ENCODE measurements at regions not wholly inside any gene's neighbourhood (a gene's known extent, or its start where the extent isn't known, plus 50 kb on each side); places are given as distances from the start of the nearest gene placed in this dataset.

DNA sequence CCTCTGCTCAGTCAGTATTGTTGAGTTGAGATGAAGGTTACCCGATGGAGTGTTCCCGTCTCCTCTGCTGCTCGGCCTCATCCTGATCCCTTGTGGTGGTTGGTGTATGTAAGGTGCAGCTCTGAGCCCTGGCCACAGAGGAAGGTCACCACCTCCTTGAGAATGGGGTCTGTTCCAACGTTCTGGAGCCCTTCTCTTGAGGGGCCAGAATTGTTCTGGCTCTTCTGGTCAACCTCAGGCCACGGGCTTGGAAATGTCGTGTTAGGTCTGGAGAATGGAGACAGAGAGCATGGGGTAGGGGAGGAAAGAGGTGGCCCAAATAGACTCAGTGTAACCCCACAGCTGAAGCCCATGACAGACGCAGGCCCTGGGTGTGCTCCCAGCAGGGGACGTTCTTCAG lies 62.3 kb upstream of the ETV3 start:
- TF ChIP-seq, protein P1, sequence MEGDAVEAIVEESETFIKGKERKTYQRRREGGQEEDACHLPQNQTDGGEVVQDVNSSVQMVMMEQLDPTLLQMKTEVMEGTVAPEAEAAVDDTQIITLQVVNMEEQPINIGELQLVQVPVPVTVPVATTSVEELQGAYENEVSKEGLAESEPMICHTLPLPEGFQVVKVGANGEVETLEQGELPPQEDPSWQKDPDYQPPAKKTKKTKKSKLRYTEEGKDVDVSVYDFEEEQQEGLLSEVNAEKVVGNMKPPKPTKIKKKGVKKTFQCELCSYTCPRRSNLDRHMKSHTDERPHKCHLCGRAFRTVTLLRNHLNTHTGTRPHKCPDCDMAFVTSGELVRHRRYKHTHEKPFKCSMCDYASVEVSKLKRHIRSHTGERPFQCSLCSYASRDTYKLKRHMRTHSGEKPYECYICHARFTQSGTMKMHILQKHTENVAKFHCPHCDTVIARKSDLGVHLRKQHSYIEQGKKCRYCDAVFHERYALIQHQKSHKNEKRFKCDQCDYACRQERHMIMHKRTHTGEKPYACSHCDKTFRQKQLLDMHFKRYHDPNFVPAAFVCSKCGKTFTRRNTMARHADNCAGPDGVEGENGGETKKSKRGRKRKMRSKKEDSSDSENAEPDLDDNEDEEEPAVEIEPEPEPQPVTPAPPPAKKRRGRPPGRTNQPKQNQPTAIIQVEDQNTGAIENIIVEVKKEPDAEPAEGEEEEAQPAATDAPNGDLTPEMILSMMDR (IDR thresholded peaks at IDR 0.05 in 4 of 5, conservative IDR thresholded peaks at IDR 0.05 in 1 of 5), result no peak
- TF ChIP-seq POLR2A (IDR thresholded peaks at IDR 0.05), result no peak

Measured in gastrocnemius medialis (tissue), 4 donors.